OCI-LY7 (cell line): ENCODE measurements at regions not wholly inside any gene's neighbourhood (a gene's known extent, or its start where the extent isn't known, plus 50 kb on each side); places are given as distances from the start of the nearest gene placed in this dataset.

ENCODE experiments used
- CTCF ChIP-seq: fragments of 200-600 bp; sonication (generic); conservative IDR thresholded peaks from 2 replicates; pipeline ENCODE4 v1.5.1; 2014; ENCODE audit warnings: mild to moderate bottlenecking, antibody characterized with exemption, low read length, moderate library complexity, mixed read lengths
- EZH2phosphoT487 ChIP-seq: fragments of 200-600 bp; sonication (generic); IDR thresholded peaks from 2 replicates; pipeline ENCODE4 v1.6.1; 2018; ENCODE audit warnings: low read depth, borderline replicate concordance, mild to moderate bottlenecking, mixed run types, antibody characterized with exemption, low read length, moderate library complexity, mixed read lengths

- TF ChIP-seq CTCF: no peak
- TF ChIP-seq EZH2phosphoT487: no peak
Observed at GRCh38 chr6:163913045-163913444, 498.5 kb downstream of the QKI start.
